Heart left ventricle (tissue), 13 donors: ENCODE measurements at regions not wholly inside any gene's neighbourhood (a gene's known extent, or its start where the extent isn't known, plus 50 kb on each side); places are given as distances from the start of the nearest gene placed in this dataset.

Source experiments
- CTCF ChIP-seq, 12 donors: fragments of 200-600 bp; sonication (generic) in 4 of 12; IDR thresholded peaks; one replicate each; pipeline versions ENCODE4 v1.5.0 to v1.8.0; 2018 to 2022; ENCODE audit warnings: antibody characterized with exemption in 12 of 12, mild to moderate bottlenecking in 5 of 12
- POLR2A ChIP-seq, 2 donors: fragments of 450-650 bp; IDR thresholded peaks; one replicate each; pipeline ENCODE4 v1.6.1; 2017; ENCODE audit warnings: antibody characterized with exemption in 2 of 2, mild to moderate bottlenecking in 2 of 2, moderate library complexity in 2 of 2
- donor health status: ischemic (EF 13 %, LVEDD 7.1; RV severe dilation, severe dysfunction).
- donor health status: DM: no; HTN: yes; CAD: no.
- donor health status: DM: no; HTN: no; CAD: no.
- donor health status: ischemic (EF 25% LVEDD 6.9; RV normal size, moderate dysfunction).
- donor health status: ischemic (EF 25% LVEDD 5.7; RV mildly dilated, moderate dysfunction).
- donor health status: ischemic (EF 35%, LVEDD 5.7; RV mildly dilated, moderate dysfunction).
- donor health status: nonischemic (EF 11% LVEDD 7.7; RV severe dilation, severe dysfunction).
- donor health status: DM: yes; HTN: yes; CAD: no.
- donor health status: PGD.
- donor health status: ischemic (EF 29% LVEDD 5.4; RV normal size, mild dysfunction).
- donor health status: nonischemic (EF 23%, LVEDD 6.1; RV moderate dilation, normal function).

- TF ChIP-seq CTCF (IDR thresholded peaks at IDR 0.05) (no peak), POLR2A (IDR thresholded peaks at IDR 0.05) (no peak)
Observed at GRCh38 chr3:191884132-191884531, 423.2 kb downstream of the PYDC2 start.
